ENCODE measurements at regions not wholly inside any gene's neighbourhood (a gene's known extent, or its start where the extent isn't known, plus 50 kb on each side); places are given as distances from the start of the nearest gene placed in this dataset.

DNA sequence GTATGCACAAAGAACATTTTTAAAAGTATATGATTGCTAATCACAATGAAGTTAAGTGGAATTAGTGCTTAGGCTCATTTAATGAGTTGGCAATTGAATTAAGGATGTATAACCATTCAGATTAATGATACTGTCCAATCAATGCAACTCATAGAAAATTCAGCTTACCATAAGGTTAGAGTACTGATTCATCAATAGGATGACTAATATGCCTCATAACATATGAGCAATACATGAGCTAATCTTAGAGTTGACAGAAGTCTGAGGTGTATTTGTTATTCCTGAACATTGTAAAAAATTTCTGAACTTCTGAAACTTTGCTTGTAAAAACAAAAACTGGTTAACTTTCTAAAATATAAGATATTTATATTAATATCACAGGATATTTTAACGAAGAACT lies 118.3 kb upstream of the NETO1 start:
- no peaks in the 10 kb centered on the region for H3K27me3 Mint-ChIP-seq (ENCODE audit: low read depth in 3 of 3)
- Histone ChIP-seq H2AFZ (ENCODE audit: insufficient read depth, low read depth, low read length, poor library complexity, severe bottlenecking) (no peak overlapping the region), H4K20me1 (ENCODE audit: insufficient read depth, low read length) (no peaks in the 10 kb centered on the region), H3K9ac (ENCODE audit: insufficient read depth, low read length, poor library complexity, severe bottlenecking) (no peak overlapping the region), H3K4me2 (replicated peaks; ENCODE audit: extremely low read depth, low read length, poor library complexity, severe bottlenecking) (no peak overlapping the region), H3K4me1 (ENCODE audit: control insufficient read depth in 1 of 2, insufficient read depth in 2 of 2, low read length in 2 of 2) (no peaks in the 10 kb centered on the region), H3K36me3 (replicated peaks in 1 of 2; ENCODE audit: control insufficient read depth in 1 of 2, insufficient read depth in 2 of 2, low read length in 2 of 2) (no peaks in the 10 kb centered on the region), H3K79me2 (ENCODE audit: insufficient read depth, low read length) (no peaks in the 10 kb centered on the region), H3K27me3 (ENCODE audit: control insufficient read depth in 2 of 2, insufficient read depth in 2 of 2, low read length in 2 of 2) (no peaks in the 10 kb centered on the region), H3K4me3 (replicated peaks in 1 of 3; ENCODE audit: low read depth in 2 of 3, low read length in 3 of 3) (no peak overlapping the region), H3K9me3 (replicated peaks in 1 of 2; ENCODE audit: control insufficient read depth in 1 of 2, insufficient read depth in 1 of 2, low read length in 2 of 2) (peaks cover 5 to 7% of the 10 kb centered on the region in 2 donors), H3K27ac (ENCODE audit: low read depth in 1 of 2, low read length in 2 of 2) (no peak overlapping the region)
- H3K36me3 Mint-ChIP-seq = no peaks in the 10 kb centered on the region
- no peaks in the 10 kb centered on the region for H3K4me1 Mint-ChIP-seq
- intact Hi-C loops (cut with micrococcal nuclease) = no loop called here
- no CpG with 5 or more reads among the region's 1 CpG for whole genome bisulfite sequencing (ENCODE audit: insufficient coverage)
- H3K4me3 Mint-ChIP-seq = no peak overlapping the region
- H3K27ac Mint-ChIP-seq = no peak overlapping the region
- peaks cover 1 to 9% (median 6%) of the 10 kb centered on the region in 7 donors for H3K9me3 Mint-ChIP-seq
- DNase-seq = no peak
- TF ChIP-seq, protein P1, sequence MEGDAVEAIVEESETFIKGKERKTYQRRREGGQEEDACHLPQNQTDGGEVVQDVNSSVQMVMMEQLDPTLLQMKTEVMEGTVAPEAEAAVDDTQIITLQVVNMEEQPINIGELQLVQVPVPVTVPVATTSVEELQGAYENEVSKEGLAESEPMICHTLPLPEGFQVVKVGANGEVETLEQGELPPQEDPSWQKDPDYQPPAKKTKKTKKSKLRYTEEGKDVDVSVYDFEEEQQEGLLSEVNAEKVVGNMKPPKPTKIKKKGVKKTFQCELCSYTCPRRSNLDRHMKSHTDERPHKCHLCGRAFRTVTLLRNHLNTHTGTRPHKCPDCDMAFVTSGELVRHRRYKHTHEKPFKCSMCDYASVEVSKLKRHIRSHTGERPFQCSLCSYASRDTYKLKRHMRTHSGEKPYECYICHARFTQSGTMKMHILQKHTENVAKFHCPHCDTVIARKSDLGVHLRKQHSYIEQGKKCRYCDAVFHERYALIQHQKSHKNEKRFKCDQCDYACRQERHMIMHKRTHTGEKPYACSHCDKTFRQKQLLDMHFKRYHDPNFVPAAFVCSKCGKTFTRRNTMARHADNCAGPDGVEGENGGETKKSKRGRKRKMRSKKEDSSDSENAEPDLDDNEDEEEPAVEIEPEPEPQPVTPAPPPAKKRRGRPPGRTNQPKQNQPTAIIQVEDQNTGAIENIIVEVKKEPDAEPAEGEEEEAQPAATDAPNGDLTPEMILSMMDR (IDR thresholded peaks at IDR 0.05) = no peak

DNA sequence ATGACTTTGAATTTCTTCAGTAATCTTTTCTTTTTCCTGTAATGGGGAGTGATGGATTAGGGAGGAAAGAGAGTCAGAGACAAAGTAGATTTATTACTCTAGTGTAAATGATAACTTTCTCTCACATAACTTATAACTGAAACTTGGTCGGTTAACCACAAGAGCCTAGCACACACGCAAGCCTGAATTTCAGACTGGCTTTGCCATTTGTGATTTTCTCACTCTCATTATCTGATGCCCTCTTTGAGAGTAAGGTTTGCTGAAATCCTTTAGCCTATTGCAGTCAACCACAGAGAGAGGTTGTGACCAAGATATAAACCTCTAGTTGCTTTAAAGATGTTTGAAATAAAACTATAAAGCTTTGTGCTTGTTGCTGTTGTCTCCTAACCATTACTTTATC lies 117.9 kb upstream of the NETO1 start:
- TF ChIP-seq, protein P1 (IDR thresholded peaks at IDR 0.05) = no peak
- Histone ChIP-seq H3K9ac (ENCODE audit: insufficient read depth, low read length, poor library complexity, severe bottlenecking) (no peak overlapping the region), H3K4me1 (ENCODE audit: control insufficient read depth in 1 of 2, insufficient read depth in 2 of 2, low read length in 2 of 2) (no peaks in the 10 kb centered on the region), H3K79me2 (ENCODE audit: insufficient read depth, low read length) (no peaks in the 10 kb centered on the region), H3K4me2 (replicated peaks; ENCODE audit: extremely low read depth, low read length, poor library complexity, severe bottlenecking) (no peak overlapping the region), H3K9me3 (replicated peaks in 1 of 2; ENCODE audit: control insufficient read depth in 1 of 2, insufficient read depth in 1 of 2, low read length in 2 of 2) (peaks cover 5 to 7% of the 10 kb centered on the region in 2 donors), H3K36me3 (replicated peaks in 1 of 2; ENCODE audit: control insufficient read depth in 1 of 2, insufficient read depth in 2 of 2, low read length in 2 of 2) (no peaks in the 10 kb centered on the region), H4K20me1 (ENCODE audit: insufficient read depth, low read length) (no peaks in the 10 kb centered on the region), H3K27ac (ENCODE audit: low read depth in 1 of 2, low read length in 2 of 2) (no peak overlapping the region), H3K4me3 (replicated peaks in 1 of 3; ENCODE audit: low read depth in 2 of 3, low read length in 3 of 3) (no peak overlapping the region), H2AFZ (ENCODE audit: insufficient read depth, low read depth, low read length, poor library complexity, severe bottlenecking) (no peak overlapping the region), H3K27me3 (ENCODE audit: control insufficient read depth in 2 of 2, insufficient read depth in 2 of 2, low read length in 2 of 2) (no peaks in the 10 kb centered on the region)
- no peaks in the 10 kb centered on the region for H3K36me3 Mint-ChIP-seq
- H3K4me3 Mint-ChIP-seq = no peak overlapping the region
- intact Hi-C loops (cut with micrococcal nuclease) = no loop called here
- H3K4me1 Mint-ChIP-seq = no peaks in the 10 kb centered on the region
- no peak for DNase-seq
- no peaks in the 10 kb centered on the region for H3K27me3 Mint-ChIP-seq (ENCODE audit: low read depth in 3 of 3)
- no peak overlapping the region for H3K27ac Mint-ChIP-seq
- peaks cover 1 to 12% (median 6%) of the 10 kb centered on the region in 7 donors for H3K9me3 Mint-ChIP-seq
- WGBS (ENCODE audit: insufficient coverage) = no CpG with 5 or more reads among the region's 2 CpGs

Data from CD14-positive monocyte (primary cell).